ENCODE measurements at regions not wholly inside any gene's neighbourhood (a gene's known extent, or its start where the extent isn't known, plus 50 kb on each side); places are given as distances from the start of the nearest gene placed in this dataset. TPM values are rescaled to one million over a fixed set of nuclear protein-coding genes. Genes with fewer than 3 reads are reported as not detected.

DNA sequence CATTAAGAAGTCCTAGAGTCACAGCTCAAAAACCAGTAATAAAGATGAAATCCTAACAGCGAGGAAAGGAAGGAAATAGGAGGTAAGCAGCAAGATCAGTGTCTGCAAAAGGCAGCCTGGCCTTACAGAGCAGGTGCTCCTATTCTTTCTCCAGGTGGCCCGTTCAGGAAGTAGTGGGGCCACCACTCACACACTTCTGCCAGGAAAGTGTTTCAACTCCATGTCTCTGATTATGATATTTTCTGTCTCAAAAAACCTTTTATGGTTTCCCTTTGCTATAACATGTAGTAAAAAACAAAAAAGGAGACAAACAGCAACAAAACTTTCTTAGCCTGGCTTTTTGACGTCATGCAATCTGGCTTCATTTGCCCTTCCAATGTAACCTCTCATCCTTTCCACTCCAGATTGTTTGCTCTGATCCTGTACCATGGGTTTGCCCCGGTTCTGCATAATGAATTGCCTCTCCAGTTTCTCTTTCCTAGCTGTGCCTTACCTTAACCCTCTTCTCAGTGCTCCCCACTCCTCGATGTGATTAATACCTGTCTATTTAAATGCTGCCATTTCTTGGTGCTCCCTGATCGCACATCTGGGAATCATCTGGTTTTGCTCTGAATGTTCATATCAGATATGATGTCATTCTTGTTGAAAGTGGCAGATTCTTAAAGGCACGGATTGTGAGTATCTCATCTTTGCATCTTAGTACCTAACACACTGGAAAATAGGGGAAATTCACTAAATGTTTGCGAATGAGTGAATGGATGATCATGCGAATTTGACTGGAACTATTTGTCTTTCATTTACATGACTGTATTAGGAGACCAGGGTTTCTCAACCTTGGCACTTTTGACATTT, 50.6 kb upstream of the PTPRM start:
- H3K9me2 ChIP-seq (replicated peaks; ENCODE audit: insufficient read depth) = no peaks in the 10 kb centered on the region
- no peak overlapping the region for H3K4me2 ChIP-seq
- H2AFZ ChIP-seq = no peak overlapping the region
- 65% methylated on average over 9 of the region's 9 CpGs for WGBS (ENCODE audit: low lambda C conversion rate, missing lambda C conversion rate)
- no peaks in the 10 kb centered on the region for H3K27me3 ChIP-seq
- no peaks in the 10 kb centered on the region for H3K4me1 ChIP-seq (ENCODE audit: insufficient read depth)
- no peaks in the 10 kb centered on the region for H4K20me1 ChIP-seq (ENCODE audit: insufficient read depth, poor library complexity, severe bottlenecking)
- H3K4me3 ChIP-seq = no peak overlapping the region
- H3K36me3 ChIP-seq (replicated peaks; ENCODE audit: insufficient read depth, low read depth) = no peaks in the 10 kb centered on the region
- no peak overlapping the region for H3K27ac ChIP-seq
- no peaks in the 10 kb centered on the region for H3K79me2 ChIP-seq
- H3K9me3 ChIP-seq (ENCODE audit: low read depth) = no peaks in the 10 kb centered on the region
- DNase-seq (ENCODE audit: low spot score) = no peak
- no peak for TF ChIP-seq EZH2phosphoT487 (IDR thresholded peaks at IDR 0.05; ENCODE audit: low read depth, severe bottlenecking, unreplicated experiment)
- TF ChIP-seq, protein P1, sequence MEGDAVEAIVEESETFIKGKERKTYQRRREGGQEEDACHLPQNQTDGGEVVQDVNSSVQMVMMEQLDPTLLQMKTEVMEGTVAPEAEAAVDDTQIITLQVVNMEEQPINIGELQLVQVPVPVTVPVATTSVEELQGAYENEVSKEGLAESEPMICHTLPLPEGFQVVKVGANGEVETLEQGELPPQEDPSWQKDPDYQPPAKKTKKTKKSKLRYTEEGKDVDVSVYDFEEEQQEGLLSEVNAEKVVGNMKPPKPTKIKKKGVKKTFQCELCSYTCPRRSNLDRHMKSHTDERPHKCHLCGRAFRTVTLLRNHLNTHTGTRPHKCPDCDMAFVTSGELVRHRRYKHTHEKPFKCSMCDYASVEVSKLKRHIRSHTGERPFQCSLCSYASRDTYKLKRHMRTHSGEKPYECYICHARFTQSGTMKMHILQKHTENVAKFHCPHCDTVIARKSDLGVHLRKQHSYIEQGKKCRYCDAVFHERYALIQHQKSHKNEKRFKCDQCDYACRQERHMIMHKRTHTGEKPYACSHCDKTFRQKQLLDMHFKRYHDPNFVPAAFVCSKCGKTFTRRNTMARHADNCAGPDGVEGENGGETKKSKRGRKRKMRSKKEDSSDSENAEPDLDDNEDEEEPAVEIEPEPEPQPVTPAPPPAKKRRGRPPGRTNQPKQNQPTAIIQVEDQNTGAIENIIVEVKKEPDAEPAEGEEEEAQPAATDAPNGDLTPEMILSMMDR (IDR thresholded peaks at IDR 0.05; ENCODE audit: poor library complexity) = no peak
- no peak for TF ChIP-seq EZH2 (IDR thresholded peaks at IDR 0.05; ENCODE audit: borderline replicate concordance)

Small RNAs in the stretch of these regions (small RNA-seq; reads per million reads assigned to genes)
- gene RF00554 = not detected

All from hepatocyte (in vitro differentiated cells).